IPS-18a (cell line): ENCODE measurements at regions not wholly inside any gene's neighbourhood (a gene's known extent, or its start where the extent isn't known, plus 50 kb on each side); places are given as distances from the start of the nearest gene placed in this dataset.
A peak's percentile ranks its signal among the peaks of the same experiment; 100 is the strongest.

Experiments used
- H3K27ac ChIP-seq: one replicate; pipeline ENCODE4 v1.5.1; 2013; ENCODE audit warnings: low read length
- H3K27me3 ChIP-seq: one replicate; pipeline ENCODE4 v1.6.1; 2013; ENCODE audit warnings: mild to moderate bottlenecking, low read length; ENCODE audit not compliant: control insufficient read depth, insufficient read depth
- H3K36me3 ChIP-seq: one replicate; pipeline ENCODE4 v1.6.1; 2013; ENCODE audit warnings: low read depth, low read length; ENCODE audit not compliant: control insufficient read depth
- H3K4me1 ChIP-seq: one replicate; pipeline ENCODE4 v1.6.1; 2013; ENCODE audit warnings: low read depth, low read length; ENCODE audit not compliant: control insufficient read depth
- H3K4me3 ChIP-seq: one replicate; pipeline ENCODE4 v1.5.1; 2013; ENCODE audit warnings: low read length
- H3K9ac ChIP-seq: one replicate; pipeline ENCODE4 v1.6.1; 2013; ENCODE audit warnings: mild to moderate bottlenecking, low read length, moderate library complexity
- H3K9me3 ChIP-seq: one replicate; pipeline ENCODE4 v1.6.1; 2013; ENCODE audit warnings: low read depth, low read length; ENCODE audit not compliant: control insufficient read depth

DNA sequence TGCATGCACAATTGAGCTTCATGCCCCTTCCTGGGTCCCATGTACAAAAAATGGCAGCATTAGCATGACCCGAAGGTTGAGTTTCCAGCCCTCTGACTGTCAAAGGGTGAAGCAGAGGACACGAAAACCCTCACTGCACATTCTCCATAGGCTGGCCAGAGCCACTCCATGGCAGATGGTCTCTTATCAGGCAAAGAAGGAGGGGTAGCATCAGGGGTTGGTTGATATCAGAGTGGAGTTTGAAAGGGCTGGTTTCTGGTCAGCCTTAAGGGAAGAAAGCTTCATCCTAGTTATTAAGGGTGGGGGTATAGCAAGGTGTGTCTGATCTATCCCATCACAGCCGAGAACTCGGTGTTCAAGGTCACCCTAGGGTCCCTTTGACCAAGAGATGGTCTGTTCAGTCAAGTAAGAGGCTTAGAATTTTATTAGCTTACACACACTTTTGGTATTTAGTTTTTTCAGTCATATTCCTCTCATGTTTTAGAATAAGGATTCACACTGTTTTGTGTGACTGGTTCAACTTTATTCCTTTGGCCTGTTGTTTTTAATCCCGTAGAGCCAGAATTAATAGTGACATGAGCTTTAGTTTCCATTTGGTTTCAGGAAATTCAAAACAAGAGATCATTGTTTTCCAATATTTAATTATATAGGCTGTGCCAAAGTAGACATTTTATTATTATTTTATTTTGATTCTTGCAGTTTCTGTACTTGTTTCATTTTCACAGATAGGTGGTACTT lies 199.9 kb upstream of the FMN2 start:
- Histone ChIP-seq H3K9me3 (no peaks in the 10 kb centered on the region), H3K4me1 (peaks cover 4% of the 10 kb centered on the region), H3K27ac (no peak overlapping the region), H3K9ac (no peak overlapping the region), H3K4me3 (no peak overlapping the region), H3K36me3 (no peaks in the 10 kb centered on the region), H3K27me3 (no peaks in the 10 kb centered on the region)

- Histone ChIP-seq H3K9me3 (no peaks in the 10 kb centered on the region), H3K36me3 (no peaks in the 10 kb centered on the region), H3K4me3 (no peak overlapping the region), H3K27me3 (no peaks in the 10 kb centered on the region), H3K4me1 (peaks cover 5% of the 10 kb centered on the region), H3K9ac (no peak overlapping the region), H3K27ac (no peak overlapping the region)
These were observed 199.1 kb upstream of the FMN2 start for GRCh38 chr1:239892602-239893001.

- peaks cover 10% of the 10 kb centered on the region for H3K4me1 ChIP-seq
- no peaks in the 10 kb centered on the region for H3K9me3 ChIP-seq
- H3K36me3 ChIP-seq: no peaks in the 10 kb centered on the region
- H3K9ac ChIP-seq: no peak overlapping the region
- no peak overlapping the region for H3K4me3 ChIP-seq
- no peaks in the 10 kb centered on the region for H3K27me3 ChIP-seq
- H3K27ac ChIP-seq: no peak overlapping the region
These were observed 198.5 kb upstream of the FMN2 start for GRCh38 chr1:239893127-239893731.

DNA sequence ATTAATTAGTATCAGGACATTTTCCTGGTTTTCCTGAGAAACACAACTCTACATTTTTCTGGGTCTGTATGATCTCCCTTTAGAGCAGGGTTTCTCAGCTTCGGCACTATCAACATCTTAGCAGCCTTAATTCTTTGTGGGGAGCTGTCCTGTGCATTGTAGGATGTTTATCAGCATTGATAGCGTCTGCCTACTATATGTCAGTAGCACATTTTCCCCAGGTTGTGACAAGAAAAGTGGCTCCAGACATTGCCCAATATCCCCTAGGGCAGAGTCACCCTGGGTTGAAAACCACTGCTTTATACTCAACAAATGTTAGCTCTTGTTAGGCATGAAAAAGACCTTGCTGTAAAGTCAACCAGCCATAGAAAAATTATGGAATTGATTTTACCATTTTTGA lies 195.1 kb upstream of the FMN2 start:
- Histone ChIP-seq H3K4me3 (no peak overlapping the region), H3K27me3 (no peaks in the 10 kb centered on the region), H3K36me3 (no peaks in the 10 kb centered on the region), H3K27ac (no peak overlapping the region), H3K9me3 (no peaks in the 10 kb centered on the region), H3K9ac (no peak overlapping the region), H3K4me1 (peaks cover 6% of the 10 kb centered on the region)

- H3K4me3 ChIP-seq: no peak overlapping the region
- no peak overlapping the region for H3K27ac ChIP-seq
- no peak overlapping the region for H3K9ac ChIP-seq
- no peaks in the 10 kb centered on the region for H3K36me3 ChIP-seq
- no peaks in the 10 kb centered on the region for H3K27me3 ChIP-seq
- no peaks in the 10 kb centered on the region for H3K9me3 ChIP-seq
- peaks cover 6% of the 10 kb centered on the region for H3K4me1 ChIP-seq
These were observed 194.7 kb upstream of the FMN2 start for GRCh38 chr1:239896980-239897379.

DNA sequence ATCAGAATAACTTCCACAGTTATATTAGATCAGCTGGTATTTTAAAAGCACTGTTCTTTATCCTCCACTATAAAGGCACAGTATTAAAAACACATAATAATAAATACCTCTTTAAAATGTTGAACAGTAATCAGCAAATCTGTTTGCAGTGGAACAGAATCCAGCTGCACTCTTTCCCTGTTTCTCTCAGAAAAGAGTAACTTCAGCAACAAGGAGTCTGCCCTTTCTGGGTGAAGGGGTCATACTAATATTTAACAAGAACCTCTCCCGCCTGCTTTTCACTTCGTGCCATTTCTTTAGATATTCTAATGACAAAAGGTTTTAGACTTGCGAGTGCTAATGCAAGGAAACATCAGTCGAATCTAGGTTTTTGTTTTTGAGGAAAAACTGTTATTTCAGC lies 194.2 kb upstream of the FMN2 start:
- Histone ChIP-seq H3K36me3 (no peaks in the 10 kb centered on the region), H3K4me1 (peaks cover 6% of the 10 kb centered on the region), H3K4me3 (peak overlapping the region; percentile 36), H3K27me3 (no peaks in the 10 kb centered on the region), H3K27ac (no peak overlapping the region), H3K9me3 (no peaks in the 10 kb centered on the region), H3K9ac (no peak overlapping the region)

- H3K4me1 ChIP-seq: peaks cover 6% of the 10 kb centered on the region
- H3K4me3 ChIP-seq: peak overlapping the region; percentile 36
- H3K9me3 ChIP-seq: no peaks in the 10 kb centered on the region
- H3K36me3 ChIP-seq: no peaks in the 10 kb centered on the region
- no peaks in the 10 kb centered on the region for H3K27me3 ChIP-seq
- H3K9ac ChIP-seq: no peak overlapping the region
- H3K27ac ChIP-seq: no peak overlapping the region
These were observed 193.5 kb upstream of the FMN2 start for GRCh38 chr1:239898062-239898730.

DNA sequence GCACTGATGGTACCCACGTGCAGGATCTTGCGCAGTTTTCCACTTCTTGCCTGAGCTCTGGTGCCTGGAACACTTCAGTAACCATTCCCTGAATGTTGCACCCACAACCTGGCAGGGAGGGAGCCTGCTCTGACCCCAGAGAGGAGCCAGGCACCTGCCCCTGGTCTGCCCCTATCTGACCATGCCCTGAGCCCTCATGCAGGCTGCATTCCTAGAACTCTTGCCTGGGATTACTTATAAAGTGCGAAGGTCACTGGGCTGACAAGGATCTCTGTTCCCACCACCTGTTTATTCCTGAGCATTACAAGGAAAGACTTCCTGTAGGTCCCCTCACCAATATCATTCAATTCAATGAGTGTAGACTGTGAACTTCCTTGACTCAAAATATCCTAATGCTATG lies 191.9 kb upstream of the FMN2 start:
- Histone ChIP-seq H3K36me3 (no peaks in the 10 kb centered on the region), H3K4me3 (no peak overlapping the region), H3K9me3 (no peaks in the 10 kb centered on the region), H3K9ac (no peak overlapping the region), H3K4me1 (peaks cover 6% of the 10 kb centered on the region), H3K27me3 (no peaks in the 10 kb centered on the region), H3K27ac (no peak overlapping the region)

GRCh38 chr1:239906394-239906793 lies 185.3 kb upstream of the FMN2 start:
- H3K36me3 ChIP-seq: no peaks in the 10 kb centered on the region
- no peaks in the 10 kb centered on the region for H3K4me1 ChIP-seq
- no peak overlapping the region for H3K4me3 ChIP-seq
- no peaks in the 10 kb centered on the region for H3K27me3 ChIP-seq
- H3K27ac ChIP-seq: no peak overlapping the region
- no peaks in the 10 kb centered on the region for H3K9me3 ChIP-seq
- H3K9ac ChIP-seq: no peak overlapping the region

GRCh38 chr1:239909898-239910297 lies 181.8 kb upstream of the FMN2 start:
- Histone ChIP-seq H3K4me3 (no peak overlapping the region), H3K36me3 (no peaks in the 10 kb centered on the region), H3K27ac (no peak overlapping the region), H3K4me1 (peaks cover 10% of the 10 kb centered on the region), H3K9me3 (no peaks in the 10 kb centered on the region), H3K27me3 (no peaks in the 10 kb centered on the region), H3K9ac (no peak overlapping the region)

DNA sequence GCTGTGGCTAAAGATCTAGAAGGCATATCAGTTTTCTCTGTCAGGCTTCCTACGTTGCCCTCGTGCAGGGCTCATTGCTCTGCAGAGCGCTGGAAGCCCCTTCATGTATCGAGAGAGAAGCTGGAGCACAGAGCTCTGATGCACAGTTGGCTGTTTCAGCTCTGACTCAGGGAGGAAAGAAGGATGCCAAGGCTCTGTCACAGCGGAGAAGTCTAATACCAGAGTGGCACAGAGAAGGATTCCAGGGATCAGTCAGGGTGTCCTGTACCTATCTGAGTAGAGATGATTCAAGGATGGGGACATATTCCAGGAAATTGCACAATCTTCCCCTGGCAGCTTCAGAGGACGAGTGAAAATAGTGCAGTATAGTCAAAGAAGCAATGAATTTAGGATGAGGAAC lies 179.2 kb upstream of the FMN2 start:
- peaks cover 19% of the 10 kb centered on the region for H3K4me1 ChIP-seq
- H3K9ac ChIP-seq: no peak overlapping the region
- no peak overlapping the region for H3K27ac ChIP-seq
- H3K9me3 ChIP-seq: no peaks in the 10 kb centered on the region
- no peaks in the 10 kb centered on the region for H3K27me3 ChIP-seq
- H3K36me3 ChIP-seq: no peaks in the 10 kb centered on the region
- H3K4me3 ChIP-seq: no peak overlapping the region
